Keratinocyte (primary cell): ENCODE measurements at regions not wholly inside any gene's neighbourhood (a gene's known extent, or its start where the extent isn't known, plus 50 kb on each side); places are given as distances from the start of the nearest gene placed in this dataset.

Source experiments
- DNase-seq: peaks from one replicate; pipeline ENCODE4 v3.0.0-alpha.2; 2011; ENCODE audit warnings: low read depth, missing footprints, low spot score
- FAIRE-seq: peaks from 2 replicates; lab custom pipeline; 2011; peaks lifted over from hg19 to GRCh38; lab: Jason Lieb, UNC
- H2AFZ ChIP-seq: 2 replicates; pipeline ENCODE4 v1.6.0; 2012; ENCODE audit warnings: low read length, control low read depth, inconsistent platforms; ENCODE audit not compliant: control insufficient read depth
- H3K27ac ChIP-seq: 2 replicates; pipeline ENCODE4 v1.5.1; 2011; ENCODE audit warnings: low read length; ENCODE audit not compliant: control insufficient read depth, insufficient read depth
- H3K27me3 ChIP-seq: 3 replicates; pipeline ENCODE4 v1.6.0; 2011; ENCODE audit warnings: low read length; ENCODE audit not compliant: control insufficient read depth, insufficient read depth; ENCODE audit errors: extremely low read depth
- H3K36me3 ChIP-seq, 2 experiments: 2 replicates in 1 of 2; 3 replicates in 1 of 2; pipeline ENCODE4 v1.5.1; 2011; ENCODE audit warnings: low read length in 2 of 2, mild to moderate bottlenecking in 1 of 2; ENCODE audit not compliant: control insufficient read depth in 2 of 2, insufficient read depth in 2 of 2; ENCODE audit errors: extremely low read depth in 1 of 2
- H3K4me1 ChIP-seq: 3 replicates; pipeline ENCODE4 v1.5.1; 2011; ENCODE audit warnings: low read length; ENCODE audit not compliant: control insufficient read depth, insufficient read depth; ENCODE audit errors: extremely low read depth
- H3K4me2 ChIP-seq: 3 replicates; pipeline ENCODE4 v1.6.0; 2011; ENCODE audit warnings: low read depth, low read length; ENCODE audit not compliant: control insufficient read depth, insufficient read depth; ENCODE audit errors: extremely low read depth
- H3K4me3 ChIP-seq, 3 experiments: fragments of 200-600 bp in 1 of 3; sonication (generic) in 1 of 3; 2 replicates in 2 of 3; 3 replicates in 1 of 3; pipeline ENCODE4 v1.5.1; 2011 to 2016; ENCODE audit warnings: low read length in 3 of 3, mild to moderate bottlenecking in 3 of 3, control low read depth in 2 of 3, inconsistent platforms in 1 of 3, low read depth in 1 of 3, mixed read lengths in 1 of 3, mixed run types in 1 of 3, moderate library complexity in 1 of 3; ENCODE audit not compliant: control insufficient read depth in 2 of 3, insufficient read depth in 2 of 3; ENCODE audit errors: extremely low read depth in 1 of 3
- H3K79me2 ChIP-seq: 2 replicates; pipeline ENCODE4 v1.6.0; 2012; ENCODE audit warnings: low read length; ENCODE audit not compliant: control insufficient read depth, insufficient read depth
- H3K9ac ChIP-seq: 3 replicates; pipeline ENCODE4 v1.6.0; 2011; ENCODE audit warnings: low read length; ENCODE audit not compliant: control insufficient read depth, insufficient read depth; ENCODE audit errors: extremely low read depth
- H3K9me1 ChIP-seq: 3 replicates; pipeline ENCODE4 v1.6.0; 2011; ENCODE audit warnings: low read length; ENCODE audit not compliant: control insufficient read depth, insufficient read depth; ENCODE audit errors: extremely low read depth
- H3K9me3 ChIP-seq: 2 replicates; pipeline ENCODE4 v1.5.1; 2012; ENCODE audit warnings: low read depth, low read length; ENCODE audit not compliant: control insufficient read depth
- H4K20me1 ChIP-seq: 3 replicates; pipeline ENCODE4 v1.6.0; 2011; ENCODE audit warnings: low read length; ENCODE audit not compliant: control insufficient read depth, insufficient read depth; ENCODE audit errors: extremely low read depth
- CTCF ChIP-seq, 3 experiments: IDR thresholded peaks in 1 of 3; conservative IDR thresholded peaks in 1 of 3; optimal IDR thresholded peaks in 1 of 3; 2 replicates in 2 of 3; 3 replicates in 1 of 3; pipeline versions ENCODE3 to v1.5.1; 2011; ENCODE audit warnings: low read length in 3 of 3, mild to moderate bottlenecking in 3 of 3, moderate library complexity in 2 of 3, control low read depth in 1 of 3, inconsistent platforms in 1 of 3; ENCODE audit not compliant: insufficient read depth in 2 of 3; ENCODE audit errors: extremely low read depth in 1 of 3
- EZH2 ChIP-seq: IDR thresholded peaks from one replicate; pipeline ENCODE4 v1.6.1; 2012; ENCODE audit warnings: inconsistent platforms, mild to moderate bottlenecking, low read length, moderate library complexity
- dilution Hi-C: fragments of 300-500 bp; cut with MboI; formaldehyde crosslinking; loops from one replicate; pipeline ENCODE4 v1.7.0; 2020; ENCODE audit warnings: low sequenced_read_pairs; ENCODE audit not compliant: extremely low pct_ligation_motif_present

GRCh38 chr2:11068856-11069526 is 86.3 kb upstream of the SLC66A3 start:
- H3K27me3 ChIP-seq, result peaks cover 4% of the 10 kb centered on the region
- no peak overlapping the region for H3K4me3 ChIP-seq
- no peak overlapping the region for H2AFZ ChIP-seq
- H3K27ac ChIP-seq, result no peak overlapping the region
- no peaks in the 10 kb centered on the region for H3K79me2 ChIP-seq
- H3K4me2 ChIP-seq, result no peak overlapping the region
- H3K4me1 ChIP-seq, result no peaks in the 10 kb centered on the region
- no peaks in the 10 kb centered on the region for H3K36me3 ChIP-seq
- H3K9me1 ChIP-seq, result no peaks in the 10 kb centered on the region
- dilution Hi-C loops, result loop anchor here (10.0 kb wide), 1 partner anchor 64 kb away; no protein-coding TSS in a partner anchor
- DNase-seq, result no peak
- no peak for FAIRE-seq
- no peak overlapping the region for H3K9ac ChIP-seq
- H3K9me3 ChIP-seq, result no peaks in the 10 kb centered on the region
- no peak for TF ChIP-seq EZH2
- TF ChIP-seq CTCF (optimal IDR thresholded peaks at IDR 0.05 in 1 of 3, IDR thresholded peaks at IDR 0.05 in 1 of 3, conservative IDR thresholded peaks at IDR 0.05 in 1 of 3; ENCODE audit: extremely low read depth in 1 of 3, insufficient read depth in 2 of 3, low read length in 3 of 3), result no peak
- H4K20me1 ChIP-seq, result no peaks in the 10 kb centered on the region

- Histone ChIP-seq H3K4me2 (no peak overlapping the region), H3K9me3 (no peaks in the 10 kb centered on the region), H3K36me3 (no peaks in the 10 kb centered on the region), H3K9me1 (no peaks in the 10 kb centered on the region), H3K4me1 (no peaks in the 10 kb centered on the region), H4K20me1 (no peaks in the 10 kb centered on the region), H3K4me3 (no peak overlapping the region), H3K27me3 (peaks cover 4% of the 10 kb centered on the region), H3K27ac (no peak overlapping the region), H3K9ac (no peak overlapping the region), H3K79me2 (no peaks in the 10 kb centered on the region), H2AFZ (no peak overlapping the region)
- no peak for FAIRE-seq
- no peak for DNase-seq
- dilution Hi-C loops, result loop anchor here (10.0 kb wide), 1 partner anchor 65 kb away; no protein-coding TSS in a partner anchor
- TF ChIP-seq CTCF (optimal IDR thresholded peaks at IDR 0.05 in 1 of 3, IDR thresholded peaks at IDR 0.05 in 1 of 3, conservative IDR thresholded peaks at IDR 0.05 in 1 of 3; ENCODE audit: extremely low read depth in 1 of 3, insufficient read depth in 2 of 3, low read length in 3 of 3) (no peak), EZH2 (no peak)
These were observed 85.6 kb upstream of the SLC66A3 start for GRCh38 chr2:11069566-11070185.
